Body of pancreas (tissue), 4 donors: ENCODE measurements at regions not wholly inside any gene's neighbourhood (a gene's known extent, or its start where the extent isn't known, plus 50 kb on each side); places are given as distances from the start of the nearest gene placed in this dataset.

Experiments
- CTCF ChIP-seq, 7 experiments: fragments of 450-650 bp in 4 of 7; fragments of 200-600 bp in 3 of 7; sonication (generic) in 3 of 7; IDR thresholded peaks; one replicate each; pipeline ENCODE4 v1.5.1; 2016 to 2019; ENCODE audit warnings: antibody characterized with exemption in 7 of 7
- POLR2A ChIP-seq, 3 donors: fragments of 450-650 bp; IDR thresholded peaks; one replicate each; pipeline ENCODE4 v1.6.1; 2016; ENCODE audit warnings: antibody characterized with exemption in 3 of 3, mild to moderate bottlenecking in 2 of 3

DNA sequence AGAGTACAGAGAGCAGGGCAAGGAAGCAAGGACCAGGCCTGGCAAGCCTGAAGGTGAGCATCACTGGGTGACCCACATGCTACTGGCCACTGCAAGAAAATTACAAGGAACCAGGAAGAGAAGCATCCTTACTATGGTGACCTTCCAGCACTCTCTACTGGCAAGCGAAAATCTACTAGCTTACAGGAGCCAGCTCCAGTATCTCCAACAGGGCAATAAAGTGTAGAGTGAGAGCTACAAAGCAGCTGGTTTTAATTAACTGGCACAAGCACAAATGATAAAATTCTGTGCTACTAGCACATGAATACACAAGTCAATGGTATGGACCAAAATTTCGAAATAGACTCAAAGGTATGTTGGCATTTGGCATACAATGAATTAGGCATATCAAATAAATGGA lies 113.3 kb upstream of the CAST start:
- TF ChIP-seq CTCF (IDR thresholded peaks at IDR 0.05) = no peak
- TF ChIP-seq POLR2A (IDR thresholded peaks at IDR 0.05) = no peak
